ENCODE measurements at regions not wholly inside any gene's neighbourhood (a gene's known extent, or its start where the extent isn't known, plus 50 kb on each side); places are given as distances from the start of the nearest gene placed in this dataset.

DNA sequence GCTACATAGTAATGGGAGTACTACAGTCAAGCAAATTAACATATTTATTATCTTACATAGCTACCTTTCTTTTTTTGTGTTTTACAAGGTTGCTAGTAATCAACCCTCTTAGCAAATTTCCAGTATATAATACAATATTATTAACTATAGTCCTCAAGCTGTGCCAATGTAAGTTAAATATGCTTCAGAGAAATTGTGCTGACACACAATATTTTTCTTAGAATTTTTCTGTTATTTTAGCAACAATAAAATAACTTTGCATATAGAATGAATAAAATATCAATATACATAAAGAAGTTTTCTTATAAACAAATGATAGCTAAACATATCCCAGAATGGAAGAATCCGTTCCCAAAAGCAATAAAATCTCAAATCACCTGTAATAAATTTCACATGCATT is 1605.1 kb downstream of the REEP3 start:
- TF ChIP-seq, protein P1, sequence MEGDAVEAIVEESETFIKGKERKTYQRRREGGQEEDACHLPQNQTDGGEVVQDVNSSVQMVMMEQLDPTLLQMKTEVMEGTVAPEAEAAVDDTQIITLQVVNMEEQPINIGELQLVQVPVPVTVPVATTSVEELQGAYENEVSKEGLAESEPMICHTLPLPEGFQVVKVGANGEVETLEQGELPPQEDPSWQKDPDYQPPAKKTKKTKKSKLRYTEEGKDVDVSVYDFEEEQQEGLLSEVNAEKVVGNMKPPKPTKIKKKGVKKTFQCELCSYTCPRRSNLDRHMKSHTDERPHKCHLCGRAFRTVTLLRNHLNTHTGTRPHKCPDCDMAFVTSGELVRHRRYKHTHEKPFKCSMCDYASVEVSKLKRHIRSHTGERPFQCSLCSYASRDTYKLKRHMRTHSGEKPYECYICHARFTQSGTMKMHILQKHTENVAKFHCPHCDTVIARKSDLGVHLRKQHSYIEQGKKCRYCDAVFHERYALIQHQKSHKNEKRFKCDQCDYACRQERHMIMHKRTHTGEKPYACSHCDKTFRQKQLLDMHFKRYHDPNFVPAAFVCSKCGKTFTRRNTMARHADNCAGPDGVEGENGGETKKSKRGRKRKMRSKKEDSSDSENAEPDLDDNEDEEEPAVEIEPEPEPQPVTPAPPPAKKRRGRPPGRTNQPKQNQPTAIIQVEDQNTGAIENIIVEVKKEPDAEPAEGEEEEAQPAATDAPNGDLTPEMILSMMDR (IDR thresholded peaks at IDR 0.05; ENCODE audit: poor library complexity): no peak
- TF ChIP-seq EZH2phosphoT487 (IDR thresholded peaks at IDR 0.05; ENCODE audit: low read depth, severe bottlenecking, unreplicated experiment): no peak

All from hepatocyte (in vitro differentiated cells).